GM19397 (cell line): ENCODE measurements at regions not wholly inside any gene's neighbourhood (a gene's known extent, or its start where the extent isn't known, plus 50 kb on each side); places are given as distances from the start of the nearest gene placed in this dataset.
"Not testable (repeated sequence)": the region's sequence is repeated elsewhere in the genome, so short reads cannot be mapped to it uniquely, and the experiment has no call there.

ENCODE experiments used
- ATAC-seq: cut with Tn5 transposase; IDR thresholded peaks from one replicate; pipeline ENCODE4 v1.9.1; 2021; ENCODE audit warnings: mild to moderate bottlenecking, moderate library complexity; ENCODE audit not compliant: unreplicated experiment

DNA sequence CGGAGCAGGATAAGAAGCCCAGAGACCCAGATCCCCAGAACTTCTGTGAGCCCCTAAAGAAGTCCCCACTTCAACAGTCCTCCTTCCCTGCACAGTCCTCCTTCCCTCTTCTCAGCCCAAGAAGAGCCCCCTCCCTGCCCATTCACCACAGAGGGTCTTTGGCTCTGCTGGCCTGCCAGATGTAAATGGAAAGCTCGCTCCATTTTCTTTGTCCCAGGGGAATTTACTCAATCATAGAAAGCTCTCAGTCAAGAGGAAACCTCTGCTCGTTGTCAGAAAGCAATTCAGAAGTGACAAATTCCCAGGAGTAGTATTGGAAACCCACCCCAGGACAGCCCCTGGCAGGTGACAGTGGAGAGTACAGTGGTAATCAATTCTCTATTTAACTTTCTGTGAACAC, 105.5 kb upstream of the SMAD3 start:
- ATAC-seq: no peak

DNA sequence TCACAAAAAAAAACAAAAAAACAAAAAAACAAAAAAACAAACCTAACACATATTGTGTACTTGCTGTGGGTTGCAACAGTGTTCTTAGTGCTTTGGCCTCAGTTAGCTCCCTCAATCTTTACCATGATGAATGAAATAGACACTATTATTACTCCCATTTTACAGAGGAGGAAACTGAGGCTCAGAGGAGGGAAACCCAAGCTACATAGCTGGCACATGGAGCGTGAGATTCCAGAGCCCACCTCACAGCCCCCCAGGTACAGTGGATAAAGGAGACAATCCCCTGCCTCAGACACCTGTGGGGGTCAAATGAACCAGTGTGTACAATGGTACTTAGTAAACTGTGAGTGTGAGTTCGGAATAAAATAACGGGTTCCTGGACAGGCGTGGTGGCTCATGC, 104.9 kb upstream of the SMAD3 start:
- ATAC-seq: no peak

DNA sequence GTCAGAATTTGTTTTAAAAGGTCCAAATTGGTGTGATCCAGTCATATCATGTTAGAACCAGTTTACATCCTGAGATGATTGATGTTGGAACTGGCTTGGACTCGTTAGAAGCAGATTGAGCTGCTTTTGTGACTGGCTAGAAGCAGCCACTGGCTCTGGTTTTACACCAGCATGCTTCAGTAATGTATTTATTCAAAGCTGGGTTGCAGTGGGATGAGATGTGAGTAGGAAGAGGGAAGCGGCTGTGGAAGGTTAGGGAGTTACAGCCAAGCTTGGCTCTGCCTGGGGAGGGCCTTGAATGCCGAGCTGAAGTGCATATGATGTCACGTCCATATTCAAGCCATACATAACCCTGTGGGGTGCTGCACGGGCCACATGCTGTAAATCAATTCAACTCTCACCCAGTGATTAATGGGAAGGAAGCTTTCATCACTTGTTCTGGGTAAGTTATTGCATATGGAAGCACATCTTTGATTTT, 104.0 kb upstream of the SMAD3 start:
- no peak for ATAC-seq

DNA sequence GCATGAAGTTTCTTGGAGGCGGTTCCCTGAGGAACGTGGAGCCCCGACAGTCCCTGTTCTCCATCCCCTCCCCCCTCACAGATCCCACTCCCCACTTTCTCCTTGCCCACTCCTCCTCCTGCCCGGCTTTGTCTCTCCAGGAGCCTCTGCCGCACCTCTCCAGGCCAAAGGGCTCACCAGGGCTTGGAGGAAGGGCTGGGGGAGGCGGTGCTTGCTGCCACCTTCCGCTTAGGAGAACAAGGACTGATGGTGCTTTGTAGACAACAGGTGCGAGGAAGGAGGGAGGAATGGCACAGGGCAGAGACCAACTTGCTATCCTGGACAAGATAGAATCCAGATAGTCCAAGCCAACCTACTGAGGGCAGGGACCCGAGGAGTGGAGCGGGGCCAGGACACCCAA, 103.5 kb upstream of the SMAD3 start:
- ATAC-seq: no peak

DNA sequence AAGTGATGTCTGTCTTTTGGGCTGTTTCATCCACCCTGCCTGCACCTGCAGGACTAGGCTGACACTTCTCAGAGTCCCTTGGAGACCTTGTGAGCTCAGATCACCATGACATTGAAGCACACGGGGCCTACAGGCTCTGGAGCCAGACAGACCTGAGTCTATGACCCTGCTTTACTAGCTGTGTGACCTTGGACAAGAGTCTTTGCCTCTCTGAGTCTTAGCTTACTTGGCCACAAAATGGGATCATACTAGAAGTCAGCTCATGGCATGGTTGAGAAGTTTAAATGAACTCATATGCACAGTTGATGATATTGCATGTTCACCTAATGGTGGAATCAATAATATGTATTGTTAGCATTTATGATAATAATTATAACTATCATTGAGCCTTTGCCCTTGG, 102.9 kb upstream of the SMAD3 start:
- ATAC-seq: no peak

DNA sequence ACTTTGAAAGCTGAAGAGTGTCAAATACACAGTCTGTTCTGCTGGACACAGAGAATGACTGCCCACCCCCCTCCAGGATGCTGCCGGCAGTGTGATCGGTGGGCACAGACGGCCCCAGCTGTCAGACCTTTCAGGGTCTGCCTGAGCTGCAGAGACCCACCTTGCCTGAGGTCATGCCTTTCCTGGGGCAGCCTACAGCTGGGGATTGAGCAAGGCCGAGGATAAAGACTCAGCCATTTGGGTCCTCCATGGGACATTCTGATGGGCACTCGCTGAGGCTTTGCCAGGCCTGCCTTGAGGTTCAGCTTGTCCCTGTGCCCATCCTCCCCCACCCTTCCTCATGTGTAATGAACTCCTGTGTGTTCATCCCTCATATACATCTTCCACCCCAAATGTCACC, 102.3 kb upstream of the SMAD3 start:
- ATAC-seq: no peak

DNA sequence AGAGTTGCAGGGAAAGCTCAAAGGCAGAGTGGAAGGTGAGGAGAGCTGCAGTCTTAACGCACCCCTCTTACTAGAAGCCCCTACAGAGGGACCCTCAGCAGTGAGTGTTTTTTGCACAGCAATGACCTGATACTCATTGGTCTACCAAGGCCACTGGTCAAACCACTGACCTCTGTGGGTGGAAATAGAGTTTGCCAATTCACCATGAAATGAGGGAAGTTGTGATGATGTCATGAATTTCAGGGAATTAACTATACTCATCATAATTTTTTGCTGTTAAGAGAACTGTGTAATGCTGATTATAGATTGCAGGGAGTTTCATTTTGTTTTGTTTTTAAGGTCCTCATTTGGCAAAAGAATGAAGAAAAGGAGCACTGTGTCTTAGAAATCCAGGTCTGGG, 101.7 kb upstream of the SMAD3 start:
- ATAC-seq: no peak

DNA sequence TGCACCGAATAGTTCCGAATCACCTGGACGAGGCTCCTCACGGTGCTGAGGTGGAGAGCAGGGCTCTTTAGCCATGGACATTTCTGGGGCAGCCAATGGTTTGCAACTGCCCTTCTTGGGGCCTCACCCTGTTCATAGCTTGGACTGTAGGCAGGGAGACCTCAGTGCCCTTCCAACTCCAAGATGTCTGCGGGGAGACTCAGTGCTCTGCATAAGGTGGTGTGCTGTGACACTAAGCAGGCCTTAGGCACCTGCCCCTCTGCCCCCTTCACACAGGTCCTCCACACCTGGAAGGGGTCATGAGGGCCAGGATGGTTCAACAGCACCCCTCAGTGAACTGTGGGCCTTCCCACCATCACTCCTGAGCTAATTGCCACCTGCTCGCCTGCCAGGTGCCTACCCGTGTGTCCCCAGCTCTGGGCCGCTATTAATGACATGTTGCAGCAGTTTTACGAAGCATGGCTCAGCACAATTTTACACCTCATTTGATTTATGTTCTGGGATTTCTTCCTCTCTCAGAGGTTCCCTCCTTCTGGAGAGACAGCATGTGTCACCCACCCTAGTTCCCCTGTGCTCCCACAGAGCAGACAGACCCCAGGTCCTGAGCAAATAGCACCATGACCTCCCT, 101.2 kb upstream of the SMAD3 start:
- ATAC-seq: no peak

DNA sequence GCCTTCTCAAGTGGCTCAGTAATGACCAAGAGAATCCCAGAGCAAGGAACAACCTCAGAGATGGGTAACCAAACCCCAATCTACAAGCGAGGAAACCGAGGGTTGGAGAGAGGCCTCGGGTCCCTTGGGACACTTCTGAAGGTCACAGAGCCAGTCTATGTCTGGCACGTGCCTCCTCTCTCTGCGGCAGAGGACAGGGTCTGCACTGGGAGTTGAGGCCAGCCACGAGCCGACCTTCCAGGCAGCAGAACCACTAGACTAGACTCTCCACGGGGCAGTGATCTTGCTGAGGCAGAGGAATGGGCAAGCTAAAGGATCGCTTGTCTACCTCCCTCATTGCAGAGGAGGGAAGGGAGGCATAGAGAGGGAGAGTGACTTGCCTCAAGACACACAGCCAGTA, 100.6 kb upstream of the SMAD3 start:
- ATAC-seq: no peak

DNA sequence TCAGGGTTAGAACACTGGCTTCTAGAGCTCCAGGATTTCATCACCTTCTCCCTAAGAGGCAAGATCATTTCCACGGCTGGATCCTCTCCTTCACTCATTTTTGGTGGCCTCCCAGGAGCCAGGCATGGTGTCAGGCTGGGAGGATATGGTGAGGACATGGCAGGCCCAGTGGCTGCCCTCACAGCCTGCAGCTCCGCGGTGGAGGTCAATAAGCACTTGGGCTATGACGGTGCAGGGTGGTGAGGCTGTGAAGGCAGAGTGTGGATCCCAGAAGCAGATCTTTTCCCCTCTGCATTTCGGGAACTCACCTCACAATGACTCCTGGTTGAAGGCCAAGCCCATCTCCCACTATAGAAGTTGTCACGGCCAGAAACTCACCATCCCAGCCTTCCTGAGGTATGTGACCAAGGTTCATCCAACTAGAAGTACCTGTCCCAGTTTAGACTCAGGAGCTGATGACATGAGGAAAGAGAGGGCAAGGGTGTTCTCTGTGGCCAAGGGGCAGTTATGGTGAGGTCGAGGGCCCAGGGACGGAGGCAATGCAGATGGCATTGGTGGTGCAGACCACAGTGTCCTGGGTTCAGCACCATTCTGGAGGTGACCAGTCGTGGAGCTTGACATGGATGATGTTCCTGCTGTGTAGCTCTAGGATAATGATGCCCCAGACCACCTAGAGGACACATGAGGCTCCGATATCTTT, 100.1 kb upstream of the SMAD3 start:
- ATAC-seq: no peak

DNA sequence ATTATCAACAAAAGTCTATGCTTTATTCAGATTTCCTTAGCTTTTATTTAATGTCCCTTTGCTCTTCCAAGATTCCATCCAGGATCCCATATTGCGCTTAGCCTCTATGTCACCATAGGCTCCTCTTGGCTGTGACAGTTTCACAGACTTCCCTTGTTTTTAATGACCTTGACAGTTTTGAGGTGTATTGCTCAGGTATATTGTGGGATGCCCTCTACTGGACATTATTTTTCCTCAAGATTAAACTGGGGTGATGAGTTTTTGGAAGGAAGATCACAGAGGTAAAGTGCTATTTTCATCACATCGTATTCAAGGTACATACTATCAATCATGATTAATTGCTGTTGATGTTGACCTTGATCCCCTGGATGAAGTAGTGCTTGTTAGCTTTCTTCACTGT, 99.1 kb upstream of the SMAD3 start:
- no peak for ATAC-seq

DNA sequence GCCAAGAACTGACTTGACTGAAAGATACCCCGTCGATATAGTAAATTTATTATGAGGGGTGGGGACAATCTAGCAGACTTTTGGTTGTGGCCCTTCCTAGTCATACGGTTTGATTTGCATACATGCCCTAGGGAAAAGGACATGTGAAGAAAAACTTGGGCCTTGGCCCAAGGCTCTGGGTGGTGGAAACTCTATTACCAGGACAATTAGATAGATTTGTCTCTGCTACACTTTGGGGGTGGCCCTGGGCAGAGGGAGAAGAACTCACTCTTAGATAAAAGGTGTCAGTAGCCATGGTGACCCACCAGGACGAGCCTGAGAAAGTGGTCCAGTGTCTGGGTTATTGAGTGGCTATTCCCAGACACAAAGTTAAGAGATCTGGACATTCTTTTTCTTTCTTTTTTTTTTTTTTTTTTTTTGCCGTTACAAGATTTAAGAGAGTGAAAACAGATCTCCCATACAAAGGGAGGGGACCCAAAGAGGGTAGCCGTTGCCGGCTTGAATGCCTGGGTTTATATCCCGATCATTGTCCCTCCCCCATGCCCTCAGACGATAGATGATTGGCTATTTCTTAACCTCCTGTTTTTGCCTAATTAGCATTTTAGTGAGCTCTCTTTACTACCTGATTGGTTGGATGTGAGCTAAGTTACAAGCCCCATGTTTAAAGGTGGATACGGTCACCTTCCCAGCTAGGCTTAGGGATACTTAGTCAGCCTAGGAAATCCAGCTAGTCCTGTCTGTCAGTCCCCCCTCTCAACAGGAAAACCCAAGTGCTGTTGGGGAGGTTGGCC, 96.4 kb upstream of the SMAD3 start:
- no peak for ATAC-seq

DNA sequence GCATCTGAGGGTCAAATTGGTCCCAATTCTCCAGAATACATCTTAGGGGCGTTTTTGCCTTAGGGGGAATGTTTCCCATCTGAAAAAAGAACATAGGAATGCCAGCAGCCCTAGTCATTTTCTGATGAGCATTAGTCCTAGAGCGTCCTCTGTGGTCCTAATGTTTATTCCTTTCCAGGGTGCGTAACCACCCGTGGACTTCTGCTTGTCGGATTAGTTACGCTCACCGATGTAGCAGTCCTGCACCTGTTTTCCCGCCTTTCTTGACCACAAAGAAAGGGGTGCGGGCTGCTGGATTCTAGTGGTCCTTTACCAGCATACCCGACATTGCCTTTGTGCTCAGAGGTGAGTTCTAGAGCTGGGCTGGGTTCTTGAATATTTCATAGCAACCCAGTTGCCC, 91.3 kb upstream of the SMAD3 start:
- ATAC-seq: not testable (repeated sequence)

DNA sequence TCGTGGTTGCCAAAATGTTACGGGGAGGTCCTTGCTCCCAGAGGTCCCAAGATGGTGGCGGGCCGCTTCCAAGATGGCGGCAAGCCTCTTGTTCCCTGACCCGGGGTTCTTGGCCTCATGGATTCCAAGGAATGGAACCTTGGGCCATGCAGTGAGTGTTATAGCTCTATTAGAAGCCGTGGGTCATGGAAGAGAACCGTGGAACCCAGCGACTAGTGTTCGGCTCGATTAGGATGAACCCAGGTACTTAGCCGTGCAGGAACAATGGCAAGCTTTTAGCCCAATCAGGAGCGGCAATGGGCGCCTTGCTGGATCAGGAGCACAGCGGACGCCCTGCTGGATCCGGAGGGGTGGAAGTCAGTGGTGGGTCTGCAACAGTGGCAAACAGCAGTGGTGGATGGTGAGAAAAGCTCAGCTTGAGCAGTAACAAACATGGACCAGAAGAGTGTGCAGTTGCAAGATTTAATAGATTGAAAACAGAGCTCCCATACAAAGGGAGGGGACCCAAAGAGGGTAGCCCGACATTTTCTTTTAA, 89.2 kb upstream of the SMAD3 start:
- ATAC-seq: not testable (repeated sequence)

DNA sequence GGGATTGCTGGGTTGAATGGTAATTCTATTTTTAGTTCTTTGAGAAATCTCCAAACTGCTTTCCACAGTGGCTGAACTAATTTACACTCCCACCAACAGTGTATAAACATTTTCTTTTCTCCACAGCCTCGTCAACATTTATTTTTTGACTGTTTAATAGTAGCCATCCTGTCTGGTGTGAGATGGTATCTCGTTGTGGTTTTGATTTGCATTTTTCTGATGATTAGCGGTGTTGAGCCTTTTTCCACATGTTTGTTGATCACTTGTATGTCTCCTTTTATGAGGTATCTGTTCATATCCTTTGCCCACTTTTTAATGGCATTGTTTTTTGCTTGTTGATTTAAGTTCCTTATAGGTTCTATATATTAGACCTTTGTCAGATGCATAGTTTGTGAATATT, 85.1 kb upstream of the SMAD3 start:
- not testable (repeated sequence) for ATAC-seq

DNA sequence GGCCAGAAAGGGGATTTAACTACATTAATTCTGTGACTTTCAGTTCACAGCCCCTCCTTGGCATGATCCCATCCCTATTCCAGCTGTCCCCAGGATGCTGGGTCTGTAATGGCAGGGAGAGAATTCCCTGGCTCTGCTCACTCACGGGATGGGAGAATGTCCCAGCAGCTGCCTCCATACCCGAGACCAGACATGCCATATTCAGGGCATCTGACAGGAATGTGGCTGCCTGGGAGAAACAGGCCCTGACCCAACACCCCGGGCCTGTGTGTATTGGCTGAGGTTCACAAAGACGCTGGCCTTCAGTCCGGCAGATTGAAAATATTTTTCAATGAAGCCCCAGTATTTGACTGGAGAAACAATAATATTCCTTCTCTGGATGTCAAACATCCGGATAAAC, 83.6 kb upstream of the SMAD3 start:
- no peak for ATAC-seq

DNA sequence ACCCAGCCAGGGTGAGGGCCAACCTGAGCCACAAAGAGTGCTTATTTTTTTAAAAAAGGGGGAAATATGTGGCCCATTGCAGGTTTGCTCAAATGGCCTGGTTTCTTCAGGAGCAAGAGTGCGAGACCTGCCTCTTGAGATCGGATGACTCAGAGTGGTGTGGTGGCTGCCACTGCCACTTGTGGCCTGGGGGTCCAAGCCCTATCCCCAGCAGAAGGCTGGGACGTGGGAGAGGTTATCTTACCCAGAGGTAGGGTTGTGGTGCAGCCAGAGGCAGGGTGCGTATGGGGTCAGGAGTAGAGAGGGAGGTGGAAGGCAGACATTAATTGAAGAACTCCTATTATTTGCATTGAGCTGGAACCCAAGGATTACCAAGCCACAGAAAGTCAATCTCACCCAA, 83.2 kb upstream of the SMAD3 start:
- no peak for ATAC-seq

DNA sequence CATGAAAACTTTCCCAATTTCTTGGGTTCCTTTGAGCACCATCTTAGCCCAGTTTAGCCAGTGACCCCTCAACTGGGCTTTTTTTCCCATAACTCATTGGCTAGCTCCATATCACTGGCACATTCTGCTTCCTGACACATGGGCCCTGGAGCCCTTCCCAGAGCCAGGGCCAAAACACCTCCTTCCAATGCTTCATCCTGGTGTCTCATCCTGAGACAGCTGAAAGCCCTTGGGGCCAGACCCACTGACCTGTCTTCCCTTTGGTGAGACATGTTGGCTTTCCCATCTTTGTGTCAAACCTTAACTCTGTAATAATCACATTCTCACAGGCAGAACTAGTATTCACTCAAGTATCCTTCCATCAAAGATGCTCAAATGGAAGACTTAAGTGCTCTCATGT, 82.6 kb upstream of the SMAD3 start:
- no peak for ATAC-seq

DNA sequence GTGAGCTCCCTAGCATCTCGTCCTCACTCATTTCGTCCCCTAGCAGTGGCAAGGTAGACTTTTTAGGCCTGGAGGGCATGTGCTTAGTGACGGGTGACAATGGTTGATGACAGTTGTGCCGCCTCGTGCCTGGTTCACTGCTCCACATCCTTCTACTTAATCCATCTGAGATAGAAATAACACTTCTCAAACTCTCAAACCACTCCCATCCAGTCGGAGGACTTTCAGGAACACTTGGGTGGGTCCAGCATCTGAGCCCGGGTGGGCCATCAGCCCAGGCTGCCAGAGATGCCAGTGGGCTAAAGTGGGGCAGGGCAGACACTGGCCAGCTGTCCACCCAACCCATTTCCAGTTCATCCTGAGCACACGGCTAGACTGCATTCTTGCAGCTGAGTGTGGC, 79.7 kb upstream of the SMAD3 start:
- no peak for ATAC-seq

DNA sequence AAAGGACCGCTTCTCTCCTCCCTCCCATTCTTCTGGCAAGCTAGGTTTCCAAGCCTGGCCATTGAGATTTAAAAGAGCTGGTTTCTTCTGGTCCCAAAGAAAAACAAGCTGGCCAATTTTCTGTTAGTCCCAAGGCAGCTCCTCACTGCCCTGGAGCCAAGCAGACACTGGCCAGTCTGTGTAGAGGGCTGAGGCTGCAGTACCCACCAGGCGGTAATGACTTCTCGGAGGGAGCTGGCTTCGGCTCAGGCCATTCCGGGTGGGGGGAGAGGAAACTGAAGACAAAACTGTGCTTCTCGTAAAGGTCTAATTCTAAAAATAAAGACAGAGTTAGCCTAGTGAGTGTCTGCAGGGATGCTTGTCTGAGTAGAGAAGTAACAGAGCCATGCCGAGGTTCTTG, 78.5 kb upstream of the SMAD3 start:
- ATAC-seq: no peak

DNA sequence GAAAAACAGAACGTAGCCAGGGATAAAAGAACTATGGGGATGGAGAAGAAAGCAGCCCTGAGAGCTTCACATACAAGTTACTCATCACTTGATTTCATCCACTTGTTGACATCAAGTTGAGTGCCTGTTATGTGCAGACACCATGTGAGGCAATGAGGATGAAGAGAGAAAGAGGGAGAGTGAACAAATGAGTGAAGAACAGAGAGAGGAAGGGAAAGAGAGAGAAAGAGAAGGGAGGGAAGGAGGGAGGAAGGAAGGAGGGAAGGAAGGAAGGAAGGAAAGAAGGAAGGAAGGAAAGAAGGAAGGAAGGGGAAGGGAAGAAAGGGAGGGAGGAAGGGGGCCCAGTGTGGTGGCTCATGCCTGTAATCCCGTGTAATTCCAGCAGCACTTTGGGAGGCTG, 72.3 kb upstream of the SMAD3 start:
- no peak for ATAC-seq
